GM19324 (cell line): ENCODE measurements at regions not wholly inside any gene's neighbourhood (a gene's known extent, or its start where the extent isn't known, plus 50 kb on each side); places are given as distances from the start of the nearest gene placed in this dataset.

Source experiments
- ATAC-seq: cut with Tn5 transposase; IDR thresholded peaks from one replicate; pipeline ENCODE4 v1.9.1; 2021; ENCODE audit warnings: mild to moderate bottlenecking, moderate library complexity; ENCODE audit not compliant: unreplicated experiment, low FRiP score

GRCh38 chr6:167049275-167049674, 50.1 kb downstream of the CEP43 start:
- ATAC-seq, result no peak

GRCh38 chr6:167050903-167051302, 51.7 kb downstream of the CEP43 start:
- ATAC-seq, result no peak

- ATAC-seq, result no peak
Measured at GRCh38 chr6:167053895-167054530, 54.8 kb downstream of the CEP43 start.

GRCh38 chr6:167054987-167055386, 55.8 kb downstream of the CEP43 start:
- ATAC-seq, result no peak

- ATAC-seq, result peak; percentile 74
Measured at GRCh38 chr6:167056370-167056769, 57.2 kb downstream of the CEP43 start.

GRCh38 chr6:167058261-167058660, 59.1 kb downstream of the CEP43 start:
- no peak for ATAC-seq
